ENCODE measurements at regions not wholly inside any gene's neighbourhood (a gene's known extent, or its start where the extent isn't known, plus 50 kb on each side); places are given as distances from the start of the nearest gene placed in this dataset.

DNA sequence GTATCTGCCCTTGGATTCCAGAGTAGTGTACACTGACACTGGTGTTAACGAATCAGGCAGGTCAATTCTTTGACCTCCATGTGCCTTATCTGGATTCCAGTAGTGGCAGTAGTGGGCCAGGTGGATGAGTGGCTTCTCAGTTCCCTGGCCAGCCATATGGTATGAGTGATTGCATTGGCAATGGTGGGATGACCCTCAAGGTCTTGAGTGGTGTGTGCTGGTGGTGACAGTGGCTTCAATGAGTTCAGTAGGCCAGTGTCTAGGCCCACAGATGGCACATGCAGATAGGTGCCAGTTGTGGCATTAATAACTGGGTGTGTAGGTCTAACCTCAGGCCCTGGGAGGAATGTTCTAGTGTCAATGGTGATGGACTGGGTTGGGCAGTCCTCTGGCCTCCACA is 674.1 kb upstream of the NXPH2 start:
- TF ChIP-seq, protein P1, sequence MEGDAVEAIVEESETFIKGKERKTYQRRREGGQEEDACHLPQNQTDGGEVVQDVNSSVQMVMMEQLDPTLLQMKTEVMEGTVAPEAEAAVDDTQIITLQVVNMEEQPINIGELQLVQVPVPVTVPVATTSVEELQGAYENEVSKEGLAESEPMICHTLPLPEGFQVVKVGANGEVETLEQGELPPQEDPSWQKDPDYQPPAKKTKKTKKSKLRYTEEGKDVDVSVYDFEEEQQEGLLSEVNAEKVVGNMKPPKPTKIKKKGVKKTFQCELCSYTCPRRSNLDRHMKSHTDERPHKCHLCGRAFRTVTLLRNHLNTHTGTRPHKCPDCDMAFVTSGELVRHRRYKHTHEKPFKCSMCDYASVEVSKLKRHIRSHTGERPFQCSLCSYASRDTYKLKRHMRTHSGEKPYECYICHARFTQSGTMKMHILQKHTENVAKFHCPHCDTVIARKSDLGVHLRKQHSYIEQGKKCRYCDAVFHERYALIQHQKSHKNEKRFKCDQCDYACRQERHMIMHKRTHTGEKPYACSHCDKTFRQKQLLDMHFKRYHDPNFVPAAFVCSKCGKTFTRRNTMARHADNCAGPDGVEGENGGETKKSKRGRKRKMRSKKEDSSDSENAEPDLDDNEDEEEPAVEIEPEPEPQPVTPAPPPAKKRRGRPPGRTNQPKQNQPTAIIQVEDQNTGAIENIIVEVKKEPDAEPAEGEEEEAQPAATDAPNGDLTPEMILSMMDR (conservative IDR thresholded peaks at IDR 0.05) = no peak
- TF ChIP-seq ZFX (IDR thresholded peaks at IDR 0.05) = no peak
